Right renal cortex interstitium (tissue), 3 donors: ENCODE measurements at regions not wholly inside any gene's neighbourhood (a gene's known extent, or its start where the extent isn't known, plus 50 kb on each side); places are given as distances from the start of the nearest gene placed in this dataset.
"Not testable (repeated sequence)": the region's sequence is repeated elsewhere in the genome, so short reads cannot be mapped to it uniquely, and the experiment has no call there.

Source experiments
- DNase-seq, 3 donors: peaks; one replicate each; pipeline ENCODE4 v3.0.0-alpha.2; 2013; ENCODE audit warnings: low read depth in 3 of 3, low spot score in 2 of 3

DNA sequence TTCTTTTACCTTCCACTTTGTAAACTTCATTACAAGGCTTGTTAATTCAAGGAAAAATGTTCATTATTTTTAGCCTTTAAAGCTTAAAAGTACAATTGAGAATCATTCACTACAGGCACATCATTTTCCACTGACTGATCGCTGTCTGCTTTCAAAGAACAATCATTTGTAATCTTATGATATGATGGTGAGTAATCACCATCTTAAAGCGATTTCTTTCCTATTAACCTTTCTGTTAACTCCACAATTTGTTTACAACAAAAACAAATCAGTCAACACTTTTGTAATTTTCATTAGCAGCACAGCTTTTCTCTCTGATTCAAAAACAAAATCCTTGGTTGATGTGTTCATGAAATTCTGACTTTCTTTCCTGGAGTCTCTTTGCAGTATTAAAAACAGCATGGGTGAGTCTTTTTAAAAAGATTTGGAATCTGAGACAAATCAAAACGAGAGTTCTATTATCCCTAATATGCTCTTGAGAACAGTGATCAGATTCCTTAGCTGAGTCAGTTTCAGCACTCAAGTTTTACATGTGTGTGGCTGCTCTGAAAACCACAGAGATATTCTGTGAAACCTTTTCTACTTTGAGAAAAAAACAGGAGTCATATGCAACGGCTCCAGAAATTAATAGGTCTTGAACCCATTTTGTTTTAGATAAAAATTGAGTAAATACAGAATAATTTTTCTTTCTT, 145.8 kb upstream of the TMPRSS15 start:
- no peak for DNase-seq

DNA sequence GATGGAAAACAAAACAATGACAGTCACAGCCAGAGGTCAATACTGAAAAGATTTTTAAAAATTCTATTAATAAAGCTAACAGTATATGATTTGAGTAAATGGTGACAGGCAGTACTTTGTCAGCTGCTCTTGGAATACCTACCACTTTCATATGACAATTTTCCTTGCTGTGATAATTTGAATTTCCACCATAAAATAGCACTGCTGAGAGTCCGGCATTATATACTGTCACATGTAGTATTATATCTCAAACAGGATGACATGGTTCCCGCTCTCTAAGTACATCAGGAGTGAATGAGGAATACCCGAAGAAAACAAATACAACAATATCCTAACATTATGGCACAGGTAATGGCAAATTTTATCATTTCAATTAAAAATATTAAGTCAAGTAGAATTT, 146.8 kb upstream of the TMPRSS15 start:
- no peak for DNase-seq

DNA sequence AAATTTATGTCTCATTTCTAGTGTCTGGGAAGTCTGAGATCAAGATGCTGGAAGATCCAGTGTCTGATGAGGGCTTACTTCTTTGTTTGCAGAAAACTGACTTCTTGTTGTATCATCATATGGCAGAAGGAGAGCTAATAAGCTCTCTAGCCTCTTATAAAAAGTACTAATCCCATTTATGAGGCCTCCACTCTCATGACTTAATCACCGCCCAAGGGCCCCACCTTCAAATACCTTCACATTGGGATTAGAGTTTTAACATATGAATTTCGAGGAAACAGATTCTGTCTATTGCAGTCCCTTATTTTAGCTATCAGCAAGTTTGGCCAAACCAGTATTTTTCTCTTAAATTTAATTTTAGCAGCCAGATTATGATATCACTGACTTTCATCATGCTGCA, 150.2 kb upstream of the TMPRSS15 start:
- DNase-seq, result no peak

GRCh38 chr21:18567770-18568169, 164.2 kb upstream of the TMPRSS15 start:
- not testable (repeated sequence) for DNase-seq

- no peak for DNase-seq
Measured at GRCh38 chr21:18588001-18588662, 184.5 kb upstream of the TMPRSS15 start.

DNA sequence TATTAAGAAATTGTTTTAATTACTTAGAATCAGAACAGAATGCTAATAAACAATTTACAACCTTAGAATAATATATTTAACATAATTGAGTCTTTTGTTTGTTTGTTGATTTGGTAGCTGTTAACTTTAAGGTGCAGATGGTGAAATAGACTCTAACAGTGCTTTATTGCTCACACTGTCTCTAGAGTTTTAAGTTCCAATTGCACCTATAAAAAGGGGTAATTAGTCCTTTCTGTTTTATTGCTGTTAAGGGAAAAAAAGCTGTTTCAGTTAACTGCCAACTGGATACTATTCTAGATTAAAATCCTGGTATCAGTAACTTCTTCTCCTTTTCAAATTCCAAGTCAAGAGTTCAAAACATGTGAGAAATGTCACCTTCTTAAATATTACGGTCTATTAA, 197.6 kb upstream of the TMPRSS15 start:
- no peak for DNase-seq

- DNase-seq, result no peak
Measured at GRCh38 chr21:18602711-18603110, 199.1 kb upstream of the TMPRSS15 start.

- DNase-seq, result no peak
Measured at GRCh38 chr21:18603261-18603660, 199.7 kb upstream of the TMPRSS15 start.

- no peak for DNase-seq
Measured at GRCh38 chr21:18603980-18604379, 200.4 kb upstream of the TMPRSS15 start.

- DNase-seq, result no peak
Measured at GRCh38 chr21:18608226-18608625, 204.6 kb upstream of the TMPRSS15 start.

GRCh38 chr21:18614303-18614702, 210.7 kb upstream of the TMPRSS15 start:
- no peak for DNase-seq

GRCh38 chr21:18617291-18617690, 213.7 kb upstream of the TMPRSS15 start:
- no peak for DNase-seq

GRCh38 chr21:18620436-18620835, 216.9 kb upstream of the TMPRSS15 start:
- DNase-seq, result no peak

GRCh38 chr21:18622383-18622782, 218.8 kb upstream of the TMPRSS15 start:
- DNase-seq, result no peak

DNA sequence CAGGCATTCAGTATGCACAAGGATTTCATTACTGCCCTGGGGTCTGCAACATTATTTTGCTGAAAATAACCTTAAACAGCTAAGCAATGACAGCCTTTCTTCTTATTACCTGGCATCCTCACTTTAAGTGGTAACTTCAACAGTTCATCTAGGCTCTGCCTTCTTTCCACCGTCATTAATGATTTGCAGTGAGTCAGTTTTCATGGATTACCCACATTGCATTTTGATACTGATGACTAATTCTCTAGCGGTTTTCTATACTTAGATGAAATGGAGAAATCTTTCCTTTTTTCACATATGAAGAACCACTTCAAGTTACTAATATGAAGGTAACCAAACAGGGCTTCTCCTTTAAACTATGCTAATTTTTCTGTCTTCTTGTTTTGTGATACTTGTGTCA, 226.9 kb upstream of the TMPRSS15 start:
- no peak for DNase-seq

DNA sequence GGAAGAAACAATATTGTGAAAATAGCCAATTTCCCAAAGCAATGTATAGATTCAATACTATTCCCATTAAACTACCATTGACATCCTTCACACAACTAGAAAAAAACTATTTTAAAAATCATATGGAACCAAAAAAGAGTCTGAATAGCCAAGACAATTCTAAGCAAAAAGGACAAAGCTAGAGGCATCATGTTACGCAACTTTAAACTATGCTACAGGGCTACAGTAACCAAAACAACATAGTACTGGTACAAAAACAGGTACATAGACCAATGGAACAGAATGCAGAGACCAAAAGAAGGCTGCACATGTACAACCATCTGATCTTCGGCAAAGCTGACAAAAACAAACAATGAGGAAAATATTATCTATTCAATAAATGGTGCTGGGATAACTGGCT, 233.3 kb upstream of the TMPRSS15 start:
- no peak for DNase-seq

GRCh38 chr21:18646116-18646515, 242.5 kb upstream of the TMPRSS15 start:
- DNase-seq, result no peak

DNA sequence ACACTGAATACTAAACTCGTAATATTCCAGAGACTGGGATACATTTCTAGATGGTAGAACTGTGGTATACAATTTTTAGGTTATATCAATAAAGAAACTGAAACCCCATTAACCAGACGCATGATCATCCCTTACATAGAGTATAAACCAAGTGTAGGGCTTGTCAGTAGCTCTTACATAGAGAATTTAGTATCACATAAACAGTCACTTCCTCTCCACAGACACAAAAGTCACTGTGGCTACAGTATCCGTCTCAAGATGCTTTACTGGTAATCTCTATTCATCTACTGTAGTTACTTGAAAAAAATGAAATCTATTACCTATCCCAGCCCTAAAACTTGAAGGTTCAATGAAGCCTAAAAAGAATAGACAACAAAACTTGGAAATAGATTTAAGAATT, 252.3 kb upstream of the TMPRSS15 start:
- no peak for DNase-seq

- no peak for DNase-seq
Measured at GRCh38 chr21:18661842-18662241, 258.3 kb upstream of the TMPRSS15 start.

- DNase-seq, result no peak
Measured at GRCh38 chr21:18663663-18664062, 260.1 kb upstream of the TMPRSS15 start.

DNA sequence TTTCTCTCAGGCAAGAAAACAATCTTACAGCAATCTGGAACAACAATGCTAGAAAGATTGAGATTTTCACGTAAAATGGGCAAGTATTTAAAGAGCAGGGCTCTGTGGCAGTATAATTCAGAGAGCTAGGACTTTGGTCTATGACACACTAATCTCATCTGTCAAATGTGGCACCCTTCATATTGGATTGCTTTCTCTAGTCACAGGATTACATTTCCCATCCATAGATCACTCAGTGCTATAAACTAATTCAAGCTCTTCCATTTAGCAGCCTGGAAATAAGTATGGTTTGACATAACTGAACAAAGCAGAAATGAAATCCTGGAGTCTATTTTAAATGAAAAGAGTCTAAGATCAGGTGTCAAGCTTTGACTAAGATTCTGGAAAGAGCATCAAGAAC, 263.1 kb upstream of the TMPRSS15 start:
- DNase-seq, result no peak

DNA sequence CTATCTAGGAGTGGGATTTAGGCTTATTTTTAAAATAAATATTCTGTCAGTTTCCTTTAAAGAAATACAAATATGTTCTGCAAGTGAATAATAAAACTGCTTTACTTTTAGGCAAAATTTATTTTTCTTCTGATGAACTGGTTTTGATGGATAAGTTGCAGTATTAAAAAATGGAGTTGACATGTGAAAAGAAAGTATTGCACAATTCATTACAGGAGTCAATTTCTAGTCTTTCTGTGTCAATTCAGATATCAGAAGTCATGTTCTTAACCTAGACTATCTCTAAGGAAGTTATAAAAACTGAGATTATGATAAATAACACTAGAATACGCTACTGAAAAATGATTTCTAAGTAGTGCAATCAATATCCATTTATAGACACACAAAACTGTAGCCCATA, 270.2 kb upstream of the TMPRSS15 start:
- no peak for DNase-seq

DNA sequence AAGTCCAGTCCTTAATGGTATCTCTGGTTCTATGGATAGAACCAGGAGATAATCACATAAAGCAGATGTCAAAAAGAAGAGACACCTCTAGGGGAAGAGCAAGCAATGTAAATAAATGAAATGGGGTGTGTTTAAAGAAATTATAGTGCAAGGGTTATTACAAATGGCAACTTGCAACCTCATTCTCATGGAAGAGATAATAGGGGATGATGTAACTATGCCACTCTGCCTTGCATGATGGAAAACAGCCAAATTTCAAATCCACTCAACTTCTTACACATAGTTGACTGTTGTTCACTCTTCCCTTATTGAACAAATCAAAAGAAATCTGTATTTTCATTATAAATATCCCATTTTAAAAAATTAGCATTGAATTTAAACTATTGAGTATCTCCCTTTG, 274.0 kb upstream of the TMPRSS15 start:
- no peak for DNase-seq
